ENCODE measurements at regions not wholly inside any gene's neighbourhood (a gene's known extent, or its start where the extent isn't known, plus 50 kb on each side); places are given as distances from the start of the nearest gene placed in this dataset.
"Not testable (repeated sequence)": the region's sequence is repeated elsewhere in the genome, so short reads cannot be mapped to it uniquely, and the experiment has no call there.

DNA sequence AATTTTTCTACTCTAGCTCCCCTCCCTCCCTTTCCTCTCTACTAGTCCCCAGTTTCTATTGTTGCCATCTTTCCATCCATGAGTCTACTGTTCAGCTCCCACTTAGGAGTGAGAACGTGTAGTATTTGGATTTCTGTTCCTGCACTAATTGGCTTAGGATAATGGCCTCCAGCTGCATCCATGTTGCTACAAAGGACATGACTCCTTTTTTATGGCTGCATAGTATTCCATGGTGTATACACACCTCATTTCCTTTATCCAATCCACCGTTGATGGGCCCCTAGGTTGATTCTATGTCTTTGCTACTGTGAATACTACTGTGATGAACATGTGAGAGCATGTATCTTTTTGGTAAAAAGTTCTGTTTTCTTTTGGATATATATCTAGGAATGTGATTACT is 138.9 kb upstream of the MSX2 start:
- Mint-ChIP-seq H3K36me3 (ENCODE audit: low read depth) (no peaks in the 10 kb centered on the region), H3K4me3 (no peak overlapping the region), H3K9me3 (peaks cover 13% of the 10 kb centered on the region), H3K27me3 (peaks cover 3% of the 10 kb centered on the region), H3K4me1 (ENCODE audit: low read depth) (no peaks in the 10 kb centered on the region), H3K27ac (no peak overlapping the region)
- POLR2A ChIA-PET: no interaction called here
- no peak for ATAC-seq
- CTCF ChIA-PET: no interaction called here
- TF ChIP-seq CTCF (IDR thresholded peaks at IDR 0.05): no peak
- intact Hi-C loops (cut with micrococcal nuclease): no loop called here
- no peak for DNase-seq

GRCh38 chr5:174586163-174586562 is 138.2 kb upstream of the MSX2 start:
- H3K4me1 Mint-ChIP-seq (ENCODE audit: low read depth); H3K27me3 Mint-ChIP-seq; intact Hi-C loops (cut with micrococcal nuclease); POLR2A ChIA-PET; ATAC-seq; H3K27ac Mint-ChIP-seq; H3K36me3 Mint-ChIP-seq (ENCODE audit: low read depth); CTCF ChIA-PET; H3K4me3 Mint-ChIP-seq; DNase-seq: not testable (repeated sequence)
- peaks cover 13% of the 10 kb centered on the region for H3K9me3 Mint-ChIP-seq

- Mint-ChIP-seq H3K27ac (no peak overlapping the region), H3K4me1 (ENCODE audit: low read depth) (no peaks in the 10 kb centered on the region), H3K27me3 (no peaks in the 10 kb centered on the region), H3K36me3 (ENCODE audit: low read depth) (no peaks in the 10 kb centered on the region), H3K4me3 (no peak overlapping the region), H3K9me3 (peaks cover 13% of the 10 kb centered on the region)
- ATAC-seq: no peak
- ChIA-PET POLR2A (interaction anchor here (0.6 kb wide), 1 partner anchor 1189 kb away, joined by 3 read pairs; no protein-coding TSS in a partner anchor), CTCF (no interaction called here)
- TF ChIP-seq CTCF (IDR thresholded peaks at IDR 0.05): no peak
- intact Hi-C loops (cut with micrococcal nuclease): no loop called here
- DNase-seq: no peak
These were observed 135.4 kb upstream of the MSX2 start for GRCh38 chr5:174589011-174589410.

- ATAC-seq (no peak), DNase-seq (no peak)
- Mint-ChIP-seq H3K27me3 (no peaks in the 10 kb centered on the region), H3K36me3 (ENCODE audit: low read depth) (no peaks in the 10 kb centered on the region), H3K4me3 (no peak overlapping the region), H3K9me3 (peaks cover 13% of the 10 kb centered on the region), H3K4me1 (ENCODE audit: low read depth) (no peaks in the 10 kb centered on the region), H3K27ac (no peak overlapping the region)
- ChIA-PET POLR2A (no interaction called here), CTCF (no interaction called here)
- no peak for TF ChIP-seq CTCF (IDR thresholded peaks at IDR 0.05)
- intact Hi-C loops (cut with micrococcal nuclease): no loop called here
These were observed 134.8 kb upstream of the MSX2 start for GRCh38 chr5:174589599-174589998.

GRCh38 chr5:174590820-174591219 is 133.6 kb upstream of the MSX2 start:
- Mint-ChIP-seq H3K4me3 (no peak overlapping the region), H3K27ac (no peak overlapping the region), H3K4me1 (ENCODE audit: low read depth) (no peaks in the 10 kb centered on the region), H3K27me3 (no peaks in the 10 kb centered on the region), H3K9me3 (peaks cover 6% of the 10 kb centered on the region), H3K36me3 (ENCODE audit: low read depth) (no peaks in the 10 kb centered on the region)
- TF ChIP-seq CTCF (IDR thresholded peaks at IDR 0.05): no peak
- ATAC-seq (no peak), DNase-seq (no peak)
- ChIA-PET POLR2A (no interaction called here), CTCF (no interaction called here)
- intact Hi-C loops (cut with micrococcal nuclease): no loop called here

DNA sequence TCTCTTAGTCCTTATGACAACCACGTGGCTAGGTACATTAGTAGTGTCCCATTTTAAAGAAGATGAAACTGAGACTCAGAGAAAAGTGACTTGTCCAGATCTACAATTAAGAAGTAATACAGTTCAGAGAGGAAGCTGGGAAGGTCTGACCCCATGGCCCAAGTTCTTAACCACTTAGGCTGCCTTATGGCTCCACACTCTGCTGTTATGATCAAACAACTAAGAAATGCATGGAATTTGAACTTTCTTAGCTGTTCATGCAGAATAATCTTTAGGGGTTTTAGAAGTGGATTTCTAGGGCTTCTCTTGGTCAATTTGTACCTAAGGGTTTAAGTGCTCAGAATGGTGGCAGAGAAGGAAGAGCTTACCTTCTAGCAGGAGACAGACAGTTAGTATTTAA is 128.0 kb upstream of the MSX2 start:
- ATAC-seq: no peak

More for the DNA sequence above, 128.0 kb upstream of the MSX2 start:
- ChIA-PET CTCF (no interaction called here), POLR2A (no interaction called here)
- no peaks in the 10 kb centered on the region for H3K36me3 Mint-ChIP-seq (ENCODE audit: low read depth)
- H3K4me1 Mint-ChIP-seq (ENCODE audit: low read depth): no peaks in the 10 kb centered on the region
- H3K9me3 Mint-ChIP-seq: no peaks in the 10 kb centered on the region
- H3K4me3 Mint-ChIP-seq: no peak overlapping the region
- H3K27ac Mint-ChIP-seq: no peak overlapping the region
- intact Hi-C loops (cut with micrococcal nuclease): no loop called here
- TF ChIP-seq CTCF (IDR thresholded peaks at IDR 0.05): no peak
- peaks cover 12% of the 10 kb centered on the region for H3K27me3 Mint-ChIP-seq
- DNase-seq: no peak

Data from activated CD8-positive, alpha-beta T cell treated with anti-CD3 and anti-CD28 coated beads for 36 hours (primary cell).